ENCODE measurements at regions not wholly inside any gene's neighbourhood (a gene's known extent, or its start where the extent isn't known, plus 50 kb on each side); places are given as distances from the start of the nearest gene placed in this dataset.
A peak's percentile ranks its signal among the peaks of the same experiment; 100 is the strongest.

DNA sequence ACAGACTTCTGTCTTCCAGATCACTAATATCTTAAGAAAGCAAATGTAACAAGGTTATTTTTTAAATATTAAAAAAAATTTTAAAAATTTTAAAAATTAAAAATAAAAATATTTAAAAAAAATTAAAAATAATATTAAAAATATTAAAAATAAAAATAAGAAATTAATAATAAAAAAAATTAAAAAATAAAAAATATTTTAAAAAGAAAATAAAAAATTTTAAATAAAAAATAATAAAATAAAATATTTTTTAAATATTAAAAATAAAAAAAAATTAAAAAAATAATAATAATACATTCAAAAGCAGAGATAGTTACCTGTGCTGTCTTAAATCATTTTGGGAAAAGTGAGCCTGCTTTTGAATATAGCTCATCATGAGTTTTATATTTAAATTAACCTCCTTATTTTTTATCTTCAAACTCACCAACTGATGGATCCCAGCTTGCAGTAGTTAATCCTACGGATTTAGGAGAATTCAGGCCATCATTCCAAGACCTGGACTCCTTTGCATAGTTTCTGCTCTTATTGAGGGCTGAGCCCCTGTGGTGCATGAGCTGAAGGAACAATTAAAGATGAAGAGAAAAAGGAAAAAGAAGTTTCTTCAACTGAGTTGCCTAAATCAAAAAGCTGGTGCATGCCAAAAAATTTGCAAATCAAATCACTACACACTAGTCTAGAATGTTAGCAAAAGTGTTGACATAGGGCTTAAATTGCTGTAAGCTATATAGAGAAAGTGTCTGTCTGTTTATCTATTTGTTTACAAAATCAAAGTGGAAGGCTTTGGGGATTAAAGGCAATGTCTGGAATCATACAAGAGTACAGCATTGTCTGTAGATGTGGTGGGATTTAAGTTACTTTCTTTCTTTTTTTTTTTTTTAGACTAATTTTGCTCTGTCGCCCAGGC is 50.5 kb upstream of the ZNF438 start:
- H3K4me1 Mint-ChIP-seq (ENCODE audit: low read depth): peaks cover 3% of the 10 kb centered on the region
- DNase-seq (no peak), ATAC-seq (no peak)
- no peaks in the 10 kb centered on the region for H3K9me3 Mint-ChIP-seq (ENCODE audit: insufficient read depth)
- H3K36me3 Mint-ChIP-seq (ENCODE audit: low read depth): no peaks in the 10 kb centered on the region
- H3K4me3 Mint-ChIP-seq: no peak overlapping the region
- H3K27ac Mint-ChIP-seq: no peak overlapping the region
- H3K27me3 Mint-ChIP-seq (ENCODE audit: low read depth): peaks cover 2% of the 10 kb centered on the region
- POLR2A ChIA-PET: no interaction called here
- CTCF ChIA-PET: interaction anchor here (0.6 to 2.7 kb wide), 7 partner anchors 17 to 409 kb away, joined by 3 to 13 read pairs (median 3); partner anchors contain the start of gene ZNF438

DNA sequence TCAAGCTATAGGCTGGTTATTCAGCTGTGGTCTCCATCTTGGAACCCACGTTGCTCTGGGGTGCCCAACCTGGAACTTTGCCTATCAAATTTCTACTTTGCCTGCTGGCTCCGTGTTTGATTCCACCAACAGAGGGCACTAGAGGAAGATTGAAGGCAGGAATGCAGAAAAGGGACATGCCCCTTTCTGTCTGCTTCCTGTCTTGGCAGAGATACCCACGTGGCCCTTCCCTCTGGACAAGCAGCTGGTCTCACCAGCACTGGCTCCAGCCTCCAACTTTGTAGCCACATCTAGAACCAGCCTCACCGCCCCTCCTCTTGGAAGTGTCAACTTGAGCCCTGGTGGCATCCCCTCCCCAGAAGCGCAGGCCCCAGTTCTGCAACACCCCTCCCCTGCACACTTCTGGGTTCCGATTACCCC is 52.1 kb upstream of the ZNF438 start:
- peak; percentile 72 for DNase-seq
- Mint-ChIP-seq H3K36me3 (ENCODE audit: low read depth) (no peaks in the 10 kb centered on the region), H3K9me3 (ENCODE audit: insufficient read depth) (no peaks in the 10 kb centered on the region), H3K27ac (no peak overlapping the region), H3K27me3 (ENCODE audit: low read depth) (peaks cover 2% of the 10 kb centered on the region), H3K4me1 (ENCODE audit: low read depth) (peaks cover 6% of the 10 kb centered on the region), H3K4me3 (no peak overlapping the region)
- CTCF ChIA-PET: interaction anchor here (0.6 to 2.7 kb wide), 24 partner anchors 11 to 686 kb away, joined by 3 to 13 read pairs (median 3); partner anchors contain the start of gene ZNF438
- POLR2A ChIA-PET: no interaction called here
- ATAC-seq: peak; percentile 74

DNA sequence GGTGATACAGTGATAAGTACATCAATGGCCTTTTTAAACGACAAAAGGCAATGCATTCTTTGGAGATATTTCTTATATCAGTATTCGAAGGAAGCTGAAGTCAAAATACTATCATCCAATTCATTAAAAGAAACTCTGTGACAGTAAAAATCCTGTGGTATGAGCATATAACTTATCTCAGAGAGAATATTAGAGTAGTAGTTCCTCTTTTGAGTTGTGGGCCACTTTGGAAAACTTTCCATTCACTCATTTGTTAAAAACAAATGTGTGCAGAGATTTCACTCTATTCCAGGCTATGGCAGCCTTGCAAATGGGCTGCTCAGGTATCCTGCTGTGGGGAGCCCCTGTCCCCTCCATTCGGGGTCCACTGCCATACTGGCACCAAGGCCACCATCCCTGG is 55.3 kb upstream of the ZNF438 start:
- Mint-ChIP-seq H3K4me3 (no peak overlapping the region), H3K4me1 (ENCODE audit: low read depth) (peaks cover 19% of the 10 kb centered on the region), H3K27ac (no peak overlapping the region), H3K36me3 (ENCODE audit: low read depth) (no peaks in the 10 kb centered on the region), H3K9me3 (ENCODE audit: insufficient read depth) (no peaks in the 10 kb centered on the region), H3K27me3 (ENCODE audit: low read depth) (no peaks in the 10 kb centered on the region)
- ATAC-seq (no peak), DNase-seq (no peak)
- ChIA-PET POLR2A (no interaction called here), CTCF (interaction anchor here (1.6 kb wide), 1 partner anchor 400 kb away, joined by 3 read pairs; no protein-coding TSS in a partner anchor)

DNA sequence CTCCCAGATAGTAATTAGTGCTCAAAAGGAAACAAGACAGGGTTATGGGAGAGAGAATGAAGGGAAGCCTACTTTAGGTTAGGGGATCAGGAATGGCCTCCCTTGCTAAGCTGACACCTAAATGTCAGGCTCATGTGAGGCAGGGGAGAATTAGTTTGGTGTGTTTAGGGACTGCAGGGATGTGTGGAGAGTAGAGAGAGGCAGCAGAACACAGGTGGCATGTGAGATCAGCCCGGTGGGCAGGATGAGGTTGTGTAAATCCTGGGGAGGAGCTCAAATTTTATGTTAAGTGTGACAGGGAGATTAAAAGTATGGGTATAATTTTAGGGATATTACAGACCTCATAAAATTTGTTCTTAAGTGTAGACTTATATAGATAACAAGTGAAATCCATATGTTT is 56.2 kb upstream of the ZNF438 start:
- CTCF ChIA-PET: no interaction called here

DNA sequence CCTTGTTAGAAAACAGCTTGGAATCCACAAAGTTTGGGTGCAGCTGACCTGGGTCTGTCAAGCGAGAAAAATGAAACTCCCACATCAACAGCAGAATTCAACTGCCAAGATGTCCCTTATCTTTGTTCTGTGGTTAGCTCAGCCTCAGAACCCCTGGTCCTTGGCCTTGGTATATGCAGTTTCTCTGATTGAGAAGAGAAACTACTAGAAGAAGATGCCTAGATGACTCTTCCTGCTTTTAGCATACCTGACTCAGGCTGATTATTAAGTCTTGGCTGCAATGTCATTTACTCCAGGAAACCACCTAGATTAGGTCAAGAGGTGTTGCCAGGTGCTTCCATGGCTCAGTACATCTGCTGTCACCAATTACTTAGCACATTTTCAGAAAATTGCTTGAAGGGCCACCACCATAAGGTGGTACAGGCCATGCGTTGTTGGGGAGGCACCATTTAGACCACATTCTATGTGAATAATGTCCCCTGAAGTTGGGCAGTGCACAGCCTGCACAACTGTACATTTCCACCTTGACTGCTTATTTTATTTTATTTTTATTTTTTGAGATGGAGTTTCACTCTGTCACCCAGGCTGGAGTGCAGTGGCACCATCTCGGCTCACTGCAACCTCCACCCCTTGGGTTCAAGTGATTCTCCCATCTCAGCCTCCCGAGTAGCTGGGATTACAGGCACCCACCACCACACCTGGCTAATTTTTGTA is 59.4 kb upstream of the ZNF438 start:
- Mint-ChIP-seq H3K4me3 (no peak overlapping the region), H3K9me3 (ENCODE audit: insufficient read depth) (no peaks in the 10 kb centered on the region), H3K4me1 (ENCODE audit: low read depth) (peaks cover 18% of the 10 kb centered on the region), H3K36me3 (ENCODE audit: low read depth) (no peaks in the 10 kb centered on the region), H3K27me3 (ENCODE audit: low read depth) (no peaks in the 10 kb centered on the region), H3K27ac (peak overlapping the region; percentile 35)
- ATAC-seq: peak; percentile 71
- DNase-seq: peak; percentile 41
- CTCF ChIA-PET: interaction anchor here (0.7 to 1.5 kb wide), 3 partner anchors 9 to 227 kb away, joined by 3 to 4 read pairs (median 4); no protein-coding TSS in a partner anchor
- POLR2A ChIA-PET: no interaction called here

More for the DNA sequence above, 56.2 kb upstream of the ZNF438 start:
- POLR2A ChIA-PET: interaction anchor here (0.6 kb wide), 2 partner anchors 41 to 216 kb away, joined by 3 to 4 read pairs; no protein-coding TSS in a partner anchor
- no peak for DNase-seq
- H3K27ac Mint-ChIP-seq: no peak overlapping the region
- H3K27me3 Mint-ChIP-seq (ENCODE audit: low read depth): no peaks in the 10 kb centered on the region
- no peak for ATAC-seq
- no peaks in the 10 kb centered on the region for H3K36me3 Mint-ChIP-seq (ENCODE audit: low read depth)
- peaks cover 19% of the 10 kb centered on the region for H3K4me1 Mint-ChIP-seq (ENCODE audit: low read depth)
- no peaks in the 10 kb centered on the region for H3K9me3 Mint-ChIP-seq (ENCODE audit: insufficient read depth)
- no peak overlapping the region for H3K4me3 Mint-ChIP-seq

DNA sequence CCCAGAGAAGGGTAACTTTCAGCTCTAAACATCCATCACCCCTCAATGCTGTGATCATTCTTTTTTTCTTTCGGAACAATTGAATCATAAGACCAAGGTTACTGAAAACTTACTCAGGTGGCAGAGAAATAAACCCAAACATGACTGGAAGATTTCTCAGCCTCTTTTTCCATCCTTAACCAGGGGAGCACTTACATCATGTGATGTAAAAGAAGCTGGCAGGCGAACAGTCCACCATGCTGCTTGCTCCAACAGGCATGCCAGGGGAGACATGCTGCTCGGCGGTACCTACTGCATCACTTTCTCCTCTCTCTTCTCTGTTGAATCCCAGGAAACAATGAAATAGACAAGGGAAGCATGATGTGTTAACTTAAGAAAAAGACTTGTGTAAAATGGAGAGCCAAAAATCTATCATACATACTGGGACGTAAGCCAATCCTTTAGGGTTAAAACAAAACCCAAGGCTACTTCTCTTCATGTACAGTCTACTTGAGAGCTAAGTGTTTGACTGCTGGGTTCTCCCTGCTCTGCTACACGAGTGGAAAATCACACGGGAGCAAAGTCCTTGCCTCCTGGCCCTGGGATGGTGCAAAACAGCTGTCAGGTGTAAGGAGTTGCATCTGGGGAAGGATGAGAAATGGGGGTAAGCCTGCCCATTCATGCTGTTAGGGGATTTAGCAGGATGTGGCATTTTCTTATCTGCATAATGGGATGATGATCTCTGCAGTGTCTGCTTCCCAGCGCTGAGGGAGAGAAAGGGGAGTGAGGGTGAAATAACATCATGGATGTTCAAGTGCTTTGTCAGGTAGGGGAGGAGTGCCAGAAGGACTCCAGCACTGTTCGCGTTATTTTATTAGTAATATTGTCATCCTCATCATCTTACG is 64.3 kb upstream of the ZNF438 start:
- no peaks in the 10 kb centered on the region for H3K9me3 Mint-ChIP-seq (ENCODE audit: insufficient read depth)
- ATAC-seq (no peak), DNase-seq (no peak)
- ChIA-PET CTCF (interaction anchor here (0.7 to 1.7 kb wide), 5 partner anchors 9 to 312 kb away, joined by 3 to 7 read pairs (median 3); partner anchors contain the start of gene ZNF438), POLR2A (no interaction called here)
- no peak overlapping the region for H3K4me3 Mint-ChIP-seq
- H3K27me3 Mint-ChIP-seq (ENCODE audit: low read depth): no peaks in the 10 kb centered on the region
- H3K27ac Mint-ChIP-seq: no peak overlapping the region
- peaks cover 19% of the 10 kb centered on the region for H3K4me1 Mint-ChIP-seq (ENCODE audit: low read depth)
- no peaks in the 10 kb centered on the region for H3K36me3 Mint-ChIP-seq (ENCODE audit: low read depth)

DNA sequence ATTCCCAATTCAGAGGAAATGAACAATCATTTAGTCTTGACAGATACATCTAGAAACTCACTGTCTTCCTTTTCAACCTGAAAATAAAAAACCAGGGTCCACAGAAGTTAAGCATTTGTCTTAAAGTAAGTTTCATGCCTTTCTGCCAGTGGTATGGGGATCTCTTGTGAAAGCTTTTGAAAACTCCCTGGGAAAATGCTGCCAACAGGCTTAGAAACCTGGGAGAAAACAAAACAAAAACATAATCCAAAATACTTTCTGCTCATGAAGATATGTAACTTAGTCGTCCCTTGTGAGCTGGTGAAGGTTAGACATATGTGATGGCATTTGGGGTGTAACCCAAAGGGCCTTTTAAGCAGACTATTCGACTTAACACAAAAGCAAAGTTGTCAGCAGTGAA is 66.4 kb upstream of the ZNF438 start:
- ChIA-PET POLR2A (no interaction called here), CTCF (interaction anchor here (1.2 to 1.6 kb wide), 3 partner anchors 14 to 72 kb away, joined by 3 to 5 read pairs (median 3); no protein-coding TSS in a partner anchor)
- H3K9me3 Mint-ChIP-seq (ENCODE audit: insufficient read depth): no peaks in the 10 kb centered on the region
- H3K4me1 Mint-ChIP-seq (ENCODE audit: low read depth): peaks cover 26% of the 10 kb centered on the region
- no peak overlapping the region for H3K4me3 Mint-ChIP-seq
- no peaks in the 10 kb centered on the region for H3K27me3 Mint-ChIP-seq (ENCODE audit: low read depth)
- no peaks in the 10 kb centered on the region for H3K36me3 Mint-ChIP-seq (ENCODE audit: low read depth)
- H3K27ac Mint-ChIP-seq: no peak overlapping the region
- DNase-seq (no peak), ATAC-seq (no peak)

DNA sequence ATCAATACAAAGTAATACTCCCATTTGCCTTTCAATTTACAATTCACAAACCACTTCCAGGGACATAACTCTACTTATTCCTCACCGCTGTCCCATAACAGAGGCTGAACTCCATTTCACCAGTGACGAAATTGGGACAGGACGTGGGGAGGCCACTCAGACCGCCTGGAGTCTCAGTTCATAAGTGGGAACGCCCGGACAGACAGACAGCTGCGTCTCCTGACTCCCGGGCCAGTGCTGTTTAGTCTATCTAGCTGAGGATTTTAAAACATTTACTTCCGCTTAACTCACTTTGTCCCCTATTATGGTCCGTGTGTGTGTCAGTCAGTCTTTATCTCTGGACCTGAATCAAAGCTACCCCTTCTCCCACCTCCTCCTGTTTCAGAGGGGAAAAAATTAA is 67.4 kb upstream of the ZNF438 start:
- ChIA-PET CTCF (interaction anchor here (1.2 to 1.6 kb wide), 2 partner anchors 15 to 17 kb away, joined by 3 to 5 read pairs; no protein-coding TSS in a partner anchor), POLR2A (no interaction called here)
- Mint-ChIP-seq H3K9me3 (ENCODE audit: insufficient read depth) (no peaks in the 10 kb centered on the region), H3K4me3 (no peak overlapping the region), H3K27me3 (ENCODE audit: low read depth) (no peaks in the 10 kb centered on the region), H3K27ac (no peak overlapping the region), H3K4me1 (ENCODE audit: low read depth) (peaks cover 26% of the 10 kb centered on the region), H3K36me3 (ENCODE audit: low read depth) (no peaks in the 10 kb centered on the region)
- ATAC-seq (no peak), DNase-seq (no peak)

DNA sequence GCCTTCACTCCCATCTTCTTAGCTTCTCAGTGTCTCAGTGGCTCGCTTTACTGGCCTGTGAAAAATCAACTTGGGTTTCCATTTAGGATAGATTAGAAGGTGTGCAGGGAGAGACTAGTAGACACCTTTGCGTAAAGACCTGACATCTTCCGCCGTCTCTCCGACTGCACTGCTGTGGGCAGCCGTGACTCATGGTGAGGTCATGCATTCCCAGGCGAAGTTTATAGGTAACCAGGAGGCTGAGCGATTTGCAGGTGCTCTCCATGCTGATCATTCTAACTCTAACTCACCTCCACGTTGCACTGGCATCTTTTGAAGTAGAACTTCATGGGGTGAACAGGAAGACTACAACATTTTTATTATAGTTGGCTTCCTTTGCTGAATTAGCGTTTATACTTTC is 68.0 kb upstream of the ZNF438 start:
- Mint-ChIP-seq H3K4me1 (ENCODE audit: low read depth) (peaks cover 26% of the 10 kb centered on the region), H3K27ac (no peak overlapping the region), H3K36me3 (ENCODE audit: low read depth) (no peaks in the 10 kb centered on the region), H3K27me3 (ENCODE audit: low read depth) (no peaks in the 10 kb centered on the region), H3K4me3 (no peak overlapping the region), H3K9me3 (ENCODE audit: insufficient read depth) (no peaks in the 10 kb centered on the region)
- no peak for ATAC-seq
- ChIA-PET CTCF (interaction anchor here (0.8 to 1.6 kb wide), 5 partner anchors 9 to 68 kb away, joined by 3 to 5 read pairs (median 4); partner anchors contain the start of gene ZNF438), POLR2A (interaction anchor here (1.2 to 1.5 kb wide), 2 partner anchors 65 to 219 kb away, joined by 3 to 6 read pairs; partner anchors contain the start of gene ZEB1)
- no peak for DNase-seq

DNA sequence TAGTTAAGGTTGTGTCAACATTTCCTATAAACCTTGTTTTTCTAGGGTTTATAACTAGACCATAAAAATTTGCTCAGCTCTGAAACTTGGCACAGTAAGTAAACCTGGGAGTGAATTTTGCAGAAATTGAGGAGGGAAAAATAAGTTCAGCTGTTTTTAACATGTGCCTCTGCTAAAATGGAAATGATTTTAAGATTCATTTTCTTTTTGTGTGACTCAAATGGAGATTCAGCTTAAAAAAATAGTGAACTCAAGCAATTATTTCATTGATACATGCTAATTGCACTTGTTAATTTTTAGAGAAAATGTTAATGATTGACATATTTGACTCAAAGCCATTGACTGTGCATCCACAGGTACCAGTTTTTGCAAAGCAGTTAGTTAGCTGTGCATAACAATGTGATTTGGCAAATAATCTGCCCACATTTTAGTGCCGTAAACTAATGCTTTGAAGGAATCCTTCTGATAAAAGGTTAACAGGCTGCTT is 68.5 kb upstream of the ZNF438 start:
- CTCF ChIA-PET: interaction anchor here (0.8 to 1.1 kb wide), 4 partner anchors 9 to 68 kb away, joined by 3 to 4 read pairs (median 4); partner anchors contain the start of gene ZNF438
- no peaks in the 10 kb centered on the region for H3K27me3 Mint-ChIP-seq (ENCODE audit: low read depth)
- H3K36me3 Mint-ChIP-seq (ENCODE audit: low read depth): no peaks in the 10 kb centered on the region
- DNase-seq (no peak), ATAC-seq (no peak)
- H3K4me1 Mint-ChIP-seq (ENCODE audit: low read depth): peaks cover 26% of the 10 kb centered on the region
- no peak overlapping the region for H3K27ac Mint-ChIP-seq
- H3K9me3 Mint-ChIP-seq (ENCODE audit: insufficient read depth): no peaks in the 10 kb centered on the region
- POLR2A ChIA-PET: interaction anchor here (1.2 to 1.5 kb wide), 3 partner anchors 65 to 218 kb away, joined by 3 to 6 read pairs (median 4); partner anchors contain the start of genes ZEB1 and ZNF438
- H3K4me3 Mint-ChIP-seq: no peak overlapping the region

Data from activated CD8-positive, alpha-beta T cell treated with anti-CD3 and anti-CD28 coated beads, Interleukin-2, amount 10 ng/mL, durations not matched to agents 7 days and 5 days (primary cell).